ENCODE measurements at regions not wholly inside any gene's neighbourhood (a gene's known extent, or its start where the extent isn't known, plus 50 kb on each side); places are given as distances from the start of the nearest gene placed in this dataset.

DNA sequence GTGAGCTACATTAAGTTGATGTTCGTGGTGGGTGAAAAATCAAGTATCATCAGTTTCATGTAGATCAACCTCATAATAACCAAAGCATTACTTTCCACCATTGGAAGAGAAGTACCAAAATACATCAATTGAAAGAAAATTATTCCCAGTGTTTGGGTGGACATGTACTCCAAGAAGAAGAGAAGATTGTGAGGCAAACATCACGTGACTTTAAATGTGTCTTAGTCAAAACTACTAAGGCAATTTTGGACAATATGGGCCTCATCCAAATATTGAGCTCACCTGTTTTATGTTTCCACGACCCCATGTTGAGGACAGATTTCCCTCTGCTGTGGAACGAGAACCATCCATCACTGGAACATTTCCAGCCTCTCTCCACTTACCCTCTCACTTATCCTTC is 303.0 kb upstream of the LMCD1 start:
- no peak for DNase-seq (ENCODE audit: low read depth in 2 of 2)

DNA sequence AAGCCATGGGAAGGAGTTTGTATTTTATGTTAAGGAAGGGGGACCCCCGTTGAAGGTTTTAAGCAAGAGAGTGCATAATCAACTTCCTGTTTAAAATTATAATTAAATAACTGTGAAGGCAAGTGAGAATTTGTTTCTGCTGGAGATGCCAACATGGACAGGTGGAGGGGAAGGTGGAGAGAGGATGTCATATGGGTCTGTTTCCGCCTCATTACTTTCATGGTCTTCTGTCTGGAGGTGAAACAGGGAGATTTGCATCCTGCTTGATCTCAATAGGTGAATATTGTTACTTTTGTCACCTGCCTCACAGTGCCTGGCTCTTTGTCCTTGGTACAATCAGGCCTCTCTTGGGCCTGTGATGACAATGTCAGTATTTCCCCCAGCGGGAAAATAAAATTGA is 300.6 kb upstream of the LMCD1 start:
- no peak for DNase-seq (ENCODE audit: low read depth in 2 of 2)

DNA sequence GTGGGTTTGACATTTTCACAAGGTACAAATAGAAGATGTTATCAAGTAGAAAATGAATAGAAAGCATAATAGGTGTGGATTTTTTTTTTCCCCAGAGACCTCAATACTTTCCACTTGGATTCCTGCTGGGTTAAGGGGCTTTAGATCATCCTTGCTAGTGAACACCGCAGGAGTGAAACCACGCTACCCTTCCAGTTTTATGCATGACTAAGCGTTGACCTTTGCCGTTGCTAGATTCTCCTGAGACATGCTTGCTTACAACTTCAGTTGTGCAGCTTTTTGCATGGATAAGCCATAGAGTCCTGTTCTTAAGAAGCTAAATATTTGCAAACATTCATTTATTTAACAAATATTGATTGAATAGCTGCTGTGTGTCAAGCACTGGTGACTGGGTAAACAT is 299.7 kb upstream of the LMCD1 start:
- DNase-seq (ENCODE audit: low read depth in 2 of 2) = no peak

DNA sequence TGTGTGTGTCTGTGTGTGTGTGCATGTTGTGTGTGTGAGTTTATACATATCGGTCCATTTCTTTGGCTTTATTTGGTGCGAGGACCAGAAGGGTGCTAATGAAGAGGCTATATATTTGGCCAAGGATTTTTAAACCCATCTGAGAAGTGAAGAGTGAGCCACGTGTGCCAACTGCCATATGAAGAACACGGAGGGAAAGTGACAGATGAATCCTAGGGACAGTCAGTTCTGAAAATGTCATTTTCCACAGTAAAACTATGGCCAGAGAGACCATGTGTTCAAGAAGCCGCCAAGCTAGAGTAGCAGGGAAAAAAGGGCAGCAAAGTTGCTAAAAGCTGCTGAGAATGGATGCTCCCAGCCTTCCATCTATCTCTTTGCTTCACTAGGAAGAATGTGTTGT is 297.3 kb upstream of the LMCD1 start:
- no peak for DNase-seq (ENCODE audit: low read depth in 2 of 2)

DNA sequence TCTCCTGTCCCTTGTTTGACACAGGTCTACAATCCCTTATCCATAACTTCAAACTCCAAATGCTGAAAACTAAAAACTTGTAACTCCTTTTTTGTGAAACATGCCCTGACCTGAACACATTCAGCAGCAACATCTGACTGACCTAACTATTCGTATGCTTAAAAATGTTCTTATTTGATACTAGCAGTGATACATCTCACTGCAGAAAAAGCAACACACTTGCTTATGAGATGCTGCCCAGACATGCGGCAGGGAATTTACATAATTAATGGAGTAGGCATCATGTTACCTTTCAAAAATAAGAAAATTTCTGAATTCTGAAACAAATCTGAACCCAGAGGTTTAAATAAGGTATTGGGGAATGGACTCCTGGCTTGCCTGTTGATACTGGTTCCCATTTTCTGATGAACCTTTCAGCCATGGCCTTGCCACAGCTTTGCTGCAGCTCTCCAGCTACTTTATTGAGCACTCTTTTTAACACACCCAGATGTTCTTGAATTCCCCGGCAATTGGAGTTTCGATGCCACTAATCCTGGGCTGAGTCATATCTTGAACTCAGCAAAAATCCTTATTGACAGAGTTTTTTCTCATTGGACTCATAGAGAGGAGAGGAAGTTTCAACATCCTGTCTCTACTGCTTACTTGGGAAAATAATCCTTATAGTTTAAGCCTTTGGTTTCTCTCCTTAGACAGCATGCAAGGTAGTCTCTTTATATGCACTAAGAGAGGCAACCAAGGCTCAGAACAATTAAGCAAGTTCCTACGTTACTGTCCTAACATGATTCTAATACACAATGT is 296.6 kb upstream of the LMCD1 start:
- DNase-seq (ENCODE audit: low read depth in 2 of 2) = no peak

DNA sequence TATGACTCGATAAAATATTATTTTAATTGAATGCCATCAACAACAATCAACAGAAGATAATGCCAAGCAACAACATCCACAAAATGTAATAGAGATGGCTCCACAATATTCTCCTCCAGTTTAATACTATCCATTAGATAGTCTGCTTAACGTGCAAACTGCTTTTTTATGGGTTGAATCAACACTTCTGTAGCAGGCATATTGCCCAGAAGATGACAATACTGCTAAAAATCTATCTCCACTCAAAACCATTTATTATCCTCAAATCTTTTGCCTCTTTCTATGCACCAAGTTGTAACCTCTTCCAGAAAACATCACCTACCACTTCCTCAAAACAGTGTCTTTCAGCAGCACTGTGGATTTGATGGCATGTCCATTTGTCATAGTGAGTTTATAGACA is 295.7 kb upstream of the LMCD1 start:
- DNase-seq (ENCODE audit: low read depth in 2 of 2) = no peak

DNA sequence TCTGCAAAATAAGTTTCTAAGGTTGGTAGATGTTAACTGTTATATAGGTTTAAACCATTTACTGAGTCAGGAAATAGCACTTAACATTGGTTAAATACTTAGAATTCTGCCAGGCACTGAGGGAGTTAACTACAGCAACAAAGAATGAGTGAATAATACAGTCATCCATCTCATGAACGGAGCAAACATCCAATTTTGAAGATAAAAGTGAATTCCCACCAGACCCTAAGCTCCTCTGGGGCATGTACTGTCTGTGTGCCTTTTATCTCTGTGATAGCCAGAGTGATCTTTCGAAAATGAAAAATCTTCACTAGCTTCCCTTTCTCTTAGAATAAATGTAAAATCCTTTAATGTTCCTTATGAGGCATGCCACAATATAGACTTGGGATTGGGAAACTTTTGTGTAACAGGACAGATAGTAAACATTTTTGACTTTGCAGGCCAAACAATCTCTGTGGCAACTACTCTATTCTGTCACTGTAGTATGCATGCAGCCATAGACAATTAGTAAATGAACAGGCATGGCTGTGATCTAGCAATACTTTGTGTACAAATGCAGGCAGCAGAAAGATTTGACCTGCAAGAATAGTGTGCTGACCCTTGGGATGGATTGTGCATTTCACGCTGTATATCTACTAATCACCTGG is 294.5 kb upstream of the LMCD1 start:
- no peak for DNase-seq (ENCODE audit: low read depth in 2 of 2)

DNA sequence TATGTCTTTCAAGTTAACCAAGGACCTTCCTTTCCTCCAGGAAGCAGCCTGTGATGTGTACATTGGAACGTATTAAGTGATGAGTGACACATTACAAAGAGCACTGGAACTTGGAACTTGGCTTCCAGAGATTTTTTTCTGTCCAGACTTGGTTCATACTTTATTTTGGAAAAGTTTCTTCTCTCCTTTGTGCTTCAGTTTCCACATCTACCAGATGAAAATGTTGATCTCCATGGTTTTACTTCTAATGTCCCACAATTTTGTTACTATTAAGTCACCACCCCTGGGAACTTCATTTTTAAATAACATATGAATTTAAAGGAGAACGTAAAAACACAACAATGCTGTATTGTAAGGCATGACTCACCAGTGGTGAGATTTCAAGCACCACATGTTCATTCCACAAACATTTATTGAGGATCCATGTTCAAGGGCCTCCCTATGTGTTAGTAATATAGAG is 290.7 kb upstream of the LMCD1 start:
- DNase-seq (ENCODE audit: low read depth in 2 of 2) = no peak

DNA sequence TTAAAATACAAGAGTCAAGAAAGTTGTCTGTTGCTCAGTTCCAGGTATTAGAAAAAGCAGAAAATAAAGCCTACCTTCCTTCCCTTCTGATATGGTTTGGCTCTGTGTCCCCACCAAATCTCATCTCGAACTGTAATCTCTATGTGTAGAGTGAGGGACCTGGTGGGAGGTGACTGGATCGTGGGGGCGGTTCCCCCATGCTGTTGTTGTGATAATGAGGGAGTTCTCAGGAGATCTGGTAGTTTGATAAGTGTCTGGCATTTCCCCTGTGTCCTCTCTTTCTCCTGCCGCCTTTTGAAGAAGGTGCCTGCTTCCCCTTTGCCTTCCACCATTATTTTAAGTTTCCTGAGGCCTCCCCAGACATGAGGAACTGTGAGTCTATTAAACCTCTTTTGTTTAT is 288.8 kb upstream of the LMCD1 start:
- DNase-seq (ENCODE audit: low read depth in 2 of 2) = no peak

DNA sequence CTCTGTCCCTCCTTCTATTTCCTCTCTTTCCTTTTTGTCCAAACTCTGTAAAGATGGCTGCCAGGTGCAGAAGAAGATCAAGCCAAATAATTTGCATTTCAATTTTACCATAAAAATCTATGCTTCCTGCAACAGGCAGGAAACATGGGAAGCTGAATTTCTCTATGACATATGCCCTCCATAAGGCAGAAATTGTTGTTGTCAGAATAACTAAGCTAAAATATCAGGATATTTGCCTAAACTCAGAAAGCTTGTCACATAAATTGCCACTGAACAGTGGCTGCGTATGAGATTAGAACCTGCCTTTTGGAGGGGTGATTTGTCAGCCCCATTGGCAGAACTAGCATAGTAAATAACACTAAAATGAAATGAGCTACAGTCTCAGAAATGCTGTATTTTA is 288.3 kb upstream of the LMCD1 start:
- no peak for DNase-seq (ENCODE audit: low read depth in 2 of 2)

DNA sequence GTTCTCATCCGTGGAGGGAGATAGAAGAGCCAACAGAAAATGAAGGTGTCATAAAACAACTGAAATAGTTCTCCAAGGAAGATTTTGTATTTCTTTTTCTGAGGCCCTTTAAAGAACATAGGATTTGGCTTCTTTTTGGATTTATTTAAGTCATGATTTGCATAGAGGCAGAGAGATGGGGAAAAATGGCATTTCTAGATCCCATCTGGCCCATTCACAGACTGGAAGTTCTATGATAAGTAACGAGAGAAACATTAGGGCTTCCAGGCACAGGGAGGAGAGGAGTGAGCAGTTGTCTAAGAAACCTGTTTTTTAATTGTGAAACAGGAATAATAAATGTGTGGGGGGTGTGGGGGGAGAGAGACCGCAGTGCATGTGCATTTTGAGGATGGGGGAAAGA is 285.8 kb upstream of the LMCD1 start:
- no peak for DNase-seq (ENCODE audit: low read depth in 2 of 2)

DNA sequence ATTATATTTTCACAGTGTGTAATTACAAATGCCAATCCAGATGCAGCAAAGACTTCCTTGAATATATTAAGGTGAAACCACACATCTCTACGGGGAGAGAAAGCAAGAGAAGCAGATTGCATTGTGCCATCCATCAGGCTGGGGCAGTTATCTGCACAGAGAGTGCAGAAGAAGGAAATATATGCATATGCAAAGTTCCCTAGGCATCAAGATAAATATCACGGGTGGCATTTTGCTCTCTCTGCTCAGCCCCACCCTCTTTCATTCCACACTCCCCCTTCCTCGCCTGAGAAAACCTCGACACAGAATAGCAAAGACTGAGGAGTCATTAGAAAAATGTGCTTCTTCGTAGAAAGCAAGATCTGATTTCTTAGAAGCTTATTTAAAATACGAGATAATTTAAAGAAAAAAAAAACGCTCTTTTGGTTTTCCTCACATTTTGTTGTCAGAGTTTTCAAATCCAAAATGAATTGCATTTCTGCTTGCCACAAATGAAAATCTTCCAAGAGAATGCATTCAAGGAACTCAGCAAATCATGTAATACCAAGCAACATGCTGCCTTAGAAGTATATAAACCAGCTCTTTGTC is 283.2 kb upstream of the LMCD1 start:
- DNase-seq (ENCODE audit: low read depth in 2 of 2) = no peak

DNA sequence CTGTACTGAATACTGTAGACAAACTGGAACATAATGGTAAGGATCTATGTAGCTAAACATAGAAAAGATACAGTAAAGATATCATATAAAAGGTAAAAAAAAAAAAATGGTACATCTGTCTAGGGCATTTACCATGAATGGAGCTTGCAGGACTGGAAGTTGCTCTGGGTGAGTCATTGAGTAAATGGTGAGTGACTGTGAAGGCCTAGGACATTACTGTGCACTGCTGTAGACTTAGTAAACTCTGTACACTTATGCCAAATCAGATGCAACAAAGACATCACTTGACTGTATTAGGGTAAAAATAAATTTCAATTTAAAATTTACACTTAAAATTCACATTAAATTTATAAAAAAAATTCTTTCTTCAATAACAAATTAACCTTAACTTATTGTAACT is 281.3 kb upstream of the LMCD1 start:
- DNase-seq (ENCODE audit: low read depth in 2 of 2) = no peak

DNA sequence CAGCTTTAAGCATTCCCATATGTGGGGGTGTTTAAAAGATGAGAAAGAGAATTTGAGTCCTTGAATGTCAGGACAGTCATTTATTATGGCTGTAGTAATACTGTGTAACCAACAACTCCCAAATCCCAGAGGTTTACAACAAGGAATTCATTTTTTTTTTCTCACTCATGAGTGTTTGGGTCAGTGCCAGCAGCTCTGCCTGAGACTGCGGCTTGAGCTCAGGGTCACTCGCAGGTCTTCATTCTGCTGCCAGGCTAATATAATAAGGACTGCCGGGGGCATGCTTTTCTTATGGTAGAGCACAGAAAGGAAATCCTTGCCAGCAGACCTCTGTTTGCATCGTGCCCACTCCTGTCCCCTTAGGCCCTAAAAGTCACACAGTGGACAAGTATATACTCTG is 277.9 kb upstream of the LMCD1 start:
- DNase-seq (ENCODE audit: low read depth in 2 of 2) = no peak

DNA sequence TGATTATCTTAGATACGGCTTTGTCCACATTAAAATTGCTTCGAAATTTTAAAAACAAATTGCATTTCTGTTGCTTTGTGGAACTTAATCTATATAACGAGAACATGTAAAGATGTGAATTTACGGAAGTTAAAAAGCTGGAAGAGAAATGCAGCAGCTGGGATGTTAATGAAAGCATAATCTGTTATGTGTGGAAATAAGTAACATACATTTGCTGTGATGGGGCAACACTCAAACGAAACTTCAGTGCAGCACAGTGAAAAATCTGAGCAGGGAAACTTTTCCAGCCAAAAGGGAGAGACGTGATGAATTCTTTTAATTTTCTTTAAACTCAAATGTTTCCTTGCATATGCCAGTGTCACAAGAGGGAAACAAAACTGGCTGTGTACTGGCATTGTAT is 276.7 kb upstream of the LMCD1 start:
- no peak for DNase-seq (ENCODE audit: low read depth in 2 of 2)

DNA sequence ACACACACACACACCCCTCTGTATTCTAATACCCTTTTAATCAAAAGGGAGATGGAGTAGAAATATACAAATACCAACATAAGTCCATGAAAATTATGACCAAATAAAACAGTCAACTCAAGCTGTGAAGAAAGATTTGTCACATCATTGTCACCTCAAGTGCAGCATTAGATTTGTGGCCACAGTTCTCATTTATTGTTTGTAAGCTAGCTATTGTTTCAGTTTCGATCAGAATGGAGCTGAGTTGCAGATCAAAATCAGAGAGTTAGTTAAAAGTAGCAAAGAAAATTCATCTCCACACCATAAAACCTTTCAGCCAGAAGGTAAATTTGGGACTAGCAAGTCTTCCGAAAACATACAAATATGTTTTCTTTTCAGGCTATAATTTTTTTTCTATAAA is 267.7 kb upstream of the LMCD1 start:
- DNase-seq (ENCODE audit: low read depth in 2 of 2) = no peak

DNA sequence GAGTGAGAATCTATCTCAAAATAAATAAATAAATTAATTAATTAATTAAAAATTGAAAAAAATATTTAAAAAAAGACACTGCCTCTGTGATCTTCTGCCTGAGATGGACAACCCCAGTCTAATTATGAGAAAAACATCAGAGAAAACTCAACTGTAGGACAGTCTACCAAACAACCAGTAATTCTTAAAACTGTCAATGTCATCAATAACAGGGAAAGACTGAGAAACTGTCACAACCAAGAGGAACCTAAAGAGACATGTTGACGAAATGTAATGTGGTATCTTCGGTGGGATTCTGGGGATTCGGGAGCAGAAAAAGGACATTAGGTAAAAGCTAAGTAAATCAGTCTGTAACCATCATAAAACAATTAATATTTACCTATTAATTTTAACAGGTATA is 265.4 kb upstream of the LMCD1 start:
- DNase-seq (ENCODE audit: low read depth in 2 of 2) = no peak

DNA sequence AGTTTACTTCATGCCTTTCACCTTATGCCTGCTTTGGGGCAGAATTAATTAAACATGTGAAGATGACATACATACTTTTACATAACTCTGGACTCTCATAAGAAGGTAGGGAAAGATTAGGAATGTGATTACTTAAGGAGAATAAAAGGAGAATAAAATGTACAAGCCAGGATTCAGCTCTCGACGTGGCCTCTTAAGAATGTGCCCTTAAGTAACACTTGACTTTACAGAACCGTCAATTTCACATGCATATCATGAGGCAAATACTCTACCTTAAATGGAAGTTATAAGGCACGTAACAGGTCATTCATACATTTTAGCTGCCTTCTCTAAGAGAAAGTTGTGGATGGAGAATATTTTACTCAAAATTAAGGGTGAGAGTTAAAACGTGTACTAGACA is 263.7 kb upstream of the LMCD1 start:
- no peak for DNase-seq (ENCODE audit: low read depth in 2 of 2)

DNA sequence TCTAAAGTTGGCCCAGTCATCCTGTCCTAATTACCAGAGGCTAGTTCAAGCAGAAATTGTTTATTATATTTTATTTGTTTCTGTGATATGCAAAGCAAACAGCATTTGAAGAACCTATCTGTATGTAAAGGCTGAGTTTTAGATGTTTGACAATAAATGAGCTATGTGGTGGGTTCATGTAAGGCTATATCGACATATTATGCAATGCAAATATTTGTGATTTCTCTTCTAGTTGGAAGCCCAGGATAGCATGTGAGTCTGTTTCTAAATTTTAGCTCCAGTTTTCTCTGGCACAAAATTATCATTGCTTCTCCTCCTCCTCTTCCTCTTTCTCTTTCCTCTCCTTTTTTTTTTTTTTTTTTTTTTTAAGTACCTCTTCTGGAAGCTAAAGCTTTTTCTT is 263.2 kb upstream of the LMCD1 start:
- DNase-seq (ENCODE audit: low read depth in 2 of 2) = no peak

DNA sequence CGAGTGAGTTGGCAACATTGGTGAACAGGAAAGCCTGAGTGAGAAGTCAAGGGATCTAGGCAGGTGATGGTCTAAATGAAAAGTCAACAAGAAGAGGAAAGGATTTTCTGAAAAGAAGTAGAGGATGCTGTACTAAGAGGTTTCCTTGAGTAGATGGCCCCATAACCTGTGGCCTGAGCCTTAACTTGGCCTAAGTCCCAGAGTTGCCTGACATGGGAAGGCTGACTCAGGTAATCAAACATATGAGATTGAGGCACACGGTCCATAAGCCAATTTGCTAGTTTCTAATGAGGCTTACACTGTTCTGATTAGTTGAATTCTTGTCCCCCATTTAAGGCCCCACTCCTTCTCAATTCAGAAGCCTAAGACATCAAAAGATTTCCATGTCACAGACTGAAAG is 262.5 kb upstream of the LMCD1 start:
- DNase-seq (ENCODE audit: low read depth in 2 of 2) = no peak

DNA sequence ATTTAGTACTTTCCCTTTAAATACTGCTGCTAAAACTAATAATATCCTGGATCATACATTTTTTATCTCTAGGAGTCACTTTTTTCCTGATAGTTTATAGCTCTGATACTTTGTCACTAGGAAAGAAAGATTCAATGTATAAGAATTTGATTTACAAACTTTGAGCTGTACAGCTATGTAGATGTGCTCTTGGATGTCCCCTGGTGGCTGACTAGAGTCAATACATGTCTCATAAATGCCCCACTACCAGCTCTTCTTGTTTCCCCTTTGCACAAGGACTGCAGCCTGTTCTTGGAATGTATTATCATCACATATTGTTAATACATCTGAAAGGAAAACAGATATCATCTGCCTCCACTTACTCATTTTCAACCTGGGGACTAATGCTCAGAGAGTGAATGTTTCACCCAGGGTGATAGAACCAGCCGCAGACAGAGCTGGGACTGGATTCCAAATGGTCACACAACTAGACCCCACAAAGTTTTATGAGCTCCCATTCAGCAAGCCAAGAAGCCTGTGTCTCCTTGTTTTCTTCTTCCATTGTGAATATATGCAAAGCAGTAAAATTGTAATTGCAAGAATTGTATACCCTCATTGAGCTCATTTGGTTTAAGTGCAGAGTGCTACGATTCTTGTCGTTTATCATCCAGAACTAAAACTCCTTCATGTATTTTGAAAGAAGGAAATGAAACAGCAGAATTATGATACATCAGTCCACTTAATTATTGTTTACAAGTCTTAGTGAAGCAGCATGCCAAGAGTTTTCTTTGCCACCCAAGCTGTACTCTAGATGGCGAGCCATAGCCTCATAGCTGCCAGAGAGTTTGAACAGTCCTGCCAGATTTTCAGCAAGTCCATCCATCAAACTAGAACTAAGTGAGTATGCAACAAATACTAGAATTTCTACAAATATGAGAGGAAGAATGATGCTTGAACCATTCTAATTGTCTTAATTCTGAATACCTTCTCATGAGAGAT is 261.6 kb upstream of the LMCD1 start:
- DNase-seq (ENCODE audit: low read depth in 2 of 2) = peak; percentile 27 to 54

DNA sequence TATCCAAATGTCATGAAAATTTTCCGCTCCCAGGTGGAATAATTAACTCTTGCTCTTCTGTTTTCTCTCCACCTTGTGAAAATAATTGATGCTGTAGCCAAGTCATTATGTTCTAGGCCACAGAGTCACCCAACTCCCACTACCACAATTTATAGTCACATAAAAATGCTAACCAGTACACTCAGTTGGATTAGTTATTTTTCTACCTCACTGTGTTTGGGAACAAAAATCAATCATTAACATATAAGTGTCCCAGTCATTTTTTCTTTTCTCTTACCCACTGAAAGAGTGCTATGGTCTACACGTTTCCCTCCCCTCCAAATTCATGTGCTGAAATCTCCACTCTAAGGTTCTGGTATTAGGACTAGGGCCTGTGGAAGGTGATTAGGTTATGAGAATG is 255.6 kb upstream of the LMCD1 start:
- DNase-seq (ENCODE audit: low read depth in 2 of 2) = no peak

Data from dermis microvascular lymphatic vessel endothelial cell (primary cell).